HEK293T (cell line): ENCODE measurements at regions not wholly inside any gene's neighbourhood (a gene's known extent, or its start where the extent isn't known, plus 50 kb on each side); places are given as distances from the start of the nearest gene placed in this dataset.

ENCODE experiments used
- CTCF ChIA-PET: fragments of 350-600 bp; formaldehyde crosslinking; extraction: SDS; loops from one replicate; lab custom pipeline; 2021; ENCODE audit warnings: antibody characterized with exemption, inconsistent platforms; lab: Yijun Ruan, JAX
- POLR2A ChIA-PET: fragments of 350-600 bp; formaldehyde crosslinking; extraction: SDS; loops from one replicate; lab custom pipeline; 2020; ENCODE audit warnings: antibody characterized with exemption, inconsistent platforms; lab: Yijun Ruan, JAX
- DNase-seq: peaks from one replicate; pipeline ENCODE4 v3.0.0; 2012; ENCODE audit warnings: mixed read lengths; ENCODE audit errors: extremely low spot score
- ARNT ChIP-seq: fragments of 450-650 bp; IDR thresholded peaks from 2 replicates; pipeline ENCODE4 v1.6.1; 2017; ENCODE audit warnings: mild to moderate bottlenecking
- BHLHE40 ChIP-seq: fragments of 450-650 bp; IDR thresholded peaks from 2 replicates; pipeline ENCODE4 v1.6.1; 2016; ENCODE audit warnings: mild to moderate bottlenecking, moderate library complexity, borderline replicate concordance
- CTBP1 ChIP-seq: fragments of 450-650 bp; IDR thresholded peaks from 2 replicates; pipeline ENCODE4 v1.6.1; 2016; ENCODE audit warnings: borderline replicate concordance
- ELF4 ChIP-seq: fragments of 450-650 bp; IDR thresholded peaks from 2 replicates; pipeline ENCODE4 v1.6.1; 2017; ENCODE audit warnings: antibody characterized with exemption
- FOXA1 ChIP-seq: fragments of 450-650 bp; IDR thresholded peaks from 2 replicates; pipeline ENCODE4 v1.6.1; 2016; ENCODE audit warnings: mild to moderate bottlenecking
- FOXK2 ChIP-seq: fragments of 450-650 bp; IDR thresholded peaks from 2 replicates; pipeline ENCODE4 v1.6.1; 2016; ENCODE audit warnings: mild to moderate bottlenecking
- FOXM1 ChIP-seq: fragments of 450-650 bp; IDR thresholded peaks from 2 replicates; pipeline ENCODE4 v1.6.1; 2017; ENCODE audit warnings: mild to moderate bottlenecking, borderline replicate concordance
- HDGF ChIP-seq: fragments of 450-650 bp; IDR thresholded peaks from 2 replicates; pipeline ENCODE4 v1.6.1; 2017; ENCODE audit warnings: antibody characterized with exemption, borderline replicate concordance
- L3MBTL2 ChIP-seq: fragments of 450-650 bp; conservative IDR thresholded peaks from 2 replicates; pipeline ENCODE4 v1.6.1; 2016; ENCODE audit warnings: mild to moderate bottlenecking
- LEF1 ChIP-seq: fragments of 450-650 bp; IDR thresholded peaks from 2 replicates; pipeline ENCODE4 v1.6.1; 2017; ENCODE audit warnings: mild to moderate bottlenecking, borderline replicate concordance
- NFRKB ChIP-seq: fragments of 450-650 bp; IDR thresholded peaks from 2 replicates; pipeline ENCODE4 v1.6.1; 2016; ENCODE audit warnings: mild to moderate bottlenecking, moderate library complexity
- SP1 ChIP-seq: fragments of 450-650 bp; IDR thresholded peaks from 2 replicates; pipeline ENCODE4 v1.6.1; 2017
- SUZ12 ChIP-seq: fragments of 450-650 bp; IDR thresholded peaks from 2 replicates; pipeline ENCODE4 v1.6.1; 2016; ENCODE audit warnings: mild to moderate bottlenecking
- TARDBP ChIP-seq: fragments of 450-650 bp; IDR thresholded peaks from 2 replicates; pipeline ENCODE4 v1.6.1; 2016
- ZNF384 ChIP-seq: fragments of 450-650 bp; IDR thresholded peaks from 2 replicates; pipeline ENCODE4 v1.6.1; 2016
- TF ChIP-seq, protein P1 (sequence below): fragments of 450-650 bp; IDR thresholded peaks from 2 replicates; pipeline ENCODE4 v1.6.1; 2016

DNA sequence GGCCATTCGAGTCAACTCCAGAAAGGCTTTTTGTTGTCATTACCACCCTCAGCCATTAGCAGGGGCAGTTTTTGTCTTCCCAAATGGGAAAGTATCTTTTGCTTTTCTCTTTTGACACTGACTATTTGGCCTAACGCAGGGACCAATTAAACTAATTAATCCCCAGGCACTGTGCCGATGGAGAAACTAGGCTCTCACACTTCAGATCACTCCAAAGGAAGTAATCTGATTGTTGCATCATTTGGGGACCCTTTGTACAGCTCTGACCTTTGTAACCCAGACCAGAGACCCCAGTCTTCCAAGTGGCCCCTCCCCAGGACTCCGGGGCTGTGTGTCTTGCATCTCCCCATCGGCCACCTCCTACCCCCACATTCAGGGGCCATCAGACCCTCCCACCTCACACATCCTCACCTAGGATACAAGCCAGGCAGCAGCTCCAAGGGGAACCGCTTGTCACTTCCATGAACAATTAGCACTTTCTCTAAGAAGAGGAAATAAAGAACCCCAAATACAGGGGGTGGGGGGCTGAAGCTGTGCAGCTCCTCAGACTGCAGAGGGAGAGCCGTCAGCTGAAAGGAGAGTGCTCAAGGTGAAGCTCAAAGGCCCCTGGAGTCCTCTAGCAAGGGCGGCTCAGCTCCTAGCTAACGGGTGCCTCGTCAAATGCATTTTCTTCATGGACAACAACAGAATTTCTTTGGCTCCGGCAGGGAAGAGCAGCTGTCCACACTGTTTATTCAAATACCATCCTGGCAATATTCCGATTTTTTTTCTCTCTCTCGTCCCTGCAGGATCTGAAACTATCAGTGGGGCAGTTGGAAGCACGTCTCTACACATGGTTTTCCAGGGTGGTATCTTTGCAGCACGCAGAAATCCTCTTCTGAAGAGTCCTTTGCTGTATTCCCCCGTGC is 64.3 kb upstream of the DIO3 start:
- TF ChIP-seq L3MBTL2 = no peak
- TF ChIP-seq HDGF = no peak
- no peak for TF ChIP-seq ELF4
- no peak for TF ChIP-seq BHLHE40
- no peak for TF ChIP-seq ZNF384
- TF ChIP-seq CTBP1 = no peak
- TF ChIP-seq NFRKB = no peak
- TF ChIP-seq FOXK2 = no peak
- TF ChIP-seq SP1 = no peak
- TF ChIP-seq ARNT = no peak
- CTCF ChIA-PET = no interaction called here
- POLR2A ChIA-PET = no interaction called here
- DNase-seq = no peak

GRCh38 chr14:101497684-101498525 is 63.4 kb upstream of the DIO3 start:
- TF ChIP-seq FOXK2 (no peak), ARNT (no peak), L3MBTL2 (no peak), TARDBP (no peak)
- TF ChIP-seq, protein P1, sequence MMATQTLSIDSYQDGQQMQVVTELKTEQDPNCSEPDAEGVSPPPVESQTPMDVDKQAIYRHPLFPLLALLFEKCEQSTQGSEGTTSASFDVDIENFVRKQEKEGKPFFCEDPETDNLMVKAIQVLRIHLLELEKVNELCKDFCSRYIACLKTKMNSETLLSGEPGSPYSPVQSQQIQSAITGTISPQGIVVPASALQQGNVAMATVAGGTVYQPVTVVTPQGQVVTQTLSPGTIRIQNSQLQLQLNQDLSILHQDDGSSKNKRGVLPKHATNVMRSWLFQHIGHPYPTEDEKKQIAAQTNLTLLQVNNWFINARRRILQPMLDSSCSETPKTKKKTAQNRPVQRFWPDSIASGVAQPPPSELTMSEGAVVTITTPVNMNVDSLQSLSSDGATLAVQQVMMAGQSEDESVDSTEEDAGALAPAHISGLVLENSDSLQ = no peak
- ChIA-PET CTCF (no interaction called here), POLR2A (no interaction called here)
- no peak for DNase-seq

GRCh38 chr14:101498526-101498860 is 62.8 kb upstream of the DIO3 start:
- TF ChIP-seq ZNF384 = no peak
- no peak for TF ChIP-seq BHLHE40
- no peak for TF ChIP-seq SP1
- TF ChIP-seq SUZ12 = no peak
- TF ChIP-seq FOXM1 = no peak
- TF ChIP-seq HDGF = no peak
- no peak for TF ChIP-seq LEF1
- TF ChIP-seq L3MBTL2 = no peak
- TF ChIP-seq FOXA1 = no peak
- TF ChIP-seq NFRKB = no peak
- TF ChIP-seq ELF4 = no peak
- TF ChIP-seq ARNT = no peak
- TF ChIP-seq, protein P1 = no peak
- TF ChIP-seq TARDBP = no peak
- TF ChIP-seq FOXK2 = no peak
- TF ChIP-seq CTBP1 = no peak
- no peak for DNase-seq
- POLR2A ChIA-PET = no interaction called here
- CTCF ChIA-PET = no interaction called here

DNA sequence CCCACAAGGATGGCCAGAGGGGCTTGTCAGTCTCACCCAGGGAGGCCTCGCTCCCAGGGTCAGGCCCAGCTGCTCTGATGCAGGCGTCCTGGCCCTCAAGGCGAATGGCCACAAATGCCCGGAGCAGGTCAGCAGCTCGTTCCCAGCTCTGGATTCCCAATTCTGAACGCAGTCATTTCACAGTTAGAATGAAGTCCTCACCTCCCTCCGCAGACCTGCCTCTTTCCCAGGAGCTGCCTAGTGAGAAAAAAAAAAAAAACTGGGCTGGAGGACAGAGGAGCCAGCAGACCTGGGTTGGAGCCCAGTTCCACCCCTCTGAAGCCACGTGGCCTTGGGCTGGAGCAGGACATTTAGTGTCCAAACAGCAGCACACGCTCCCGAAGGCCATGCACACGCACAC is 62.2 kb upstream of the DIO3 start:
- CTCF ChIA-PET = no interaction called here
- POLR2A ChIA-PET = no interaction called here
- no peak for DNase-seq
- no peak for TF ChIP-seq FOXK2
- no peak for TF ChIP-seq FOXM1
- TF ChIP-seq TARDBP = no peak
- no peak for TF ChIP-seq BHLHE40
- no peak for TF ChIP-seq ELF4
- no peak for TF ChIP-seq L3MBTL2
- TF ChIP-seq CTBP1 = no peak
- TF ChIP-seq LEF1 = no peak
- no peak for TF ChIP-seq FOXA1
- TF ChIP-seq NFRKB = no peak
- TF ChIP-seq SP1 = no peak
- TF ChIP-seq ZNF384 = no peak

DNA sequence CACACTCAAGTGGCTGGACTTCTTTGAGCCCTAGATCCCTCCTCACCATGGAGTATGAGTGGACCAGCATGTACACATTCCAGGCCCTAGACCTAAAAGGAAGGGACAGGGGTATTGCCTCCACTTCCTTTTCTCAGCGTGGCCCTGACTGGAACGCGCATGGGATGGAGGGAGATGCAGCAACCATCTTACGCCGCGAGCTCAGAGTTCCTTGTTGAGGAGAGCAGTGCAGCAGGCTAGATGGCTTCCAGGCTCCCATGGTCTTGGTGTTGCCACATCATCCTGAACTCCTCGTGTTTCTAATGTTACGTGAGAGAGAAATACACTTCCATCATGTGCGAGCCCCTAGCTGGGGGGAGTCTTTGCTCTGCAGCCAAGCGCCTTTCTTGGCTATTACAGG is 61.8 kb upstream of the DIO3 start:
- DNase-seq = no peak
- CTCF ChIA-PET = no interaction called here
- TF ChIP-seq L3MBTL2 = no peak
- no peak for TF ChIP-seq NFRKB
- TF ChIP-seq SP1 = no peak
- no peak for TF ChIP-seq ARNT
- TF ChIP-seq LEF1 = no peak
- no peak for TF ChIP-seq SUZ12
- no peak for TF ChIP-seq TARDBP
- POLR2A ChIA-PET = no interaction called here

GRCh38 chr14:101500061-101500460 is 61.2 kb upstream of the DIO3 start:
- POLR2A ChIA-PET = no interaction called here
- DNase-seq = no peak
- CTCF ChIA-PET = no interaction called here
- no peak for TF ChIP-seq TARDBP
- TF ChIP-seq FOXA1 = no peak
- TF ChIP-seq SP1 = no peak
- TF ChIP-seq L3MBTL2 = no peak
- TF ChIP-seq, protein P1 = no peak
- no peak for TF ChIP-seq CTBP1
- no peak for TF ChIP-seq ARNT
- no peak for TF ChIP-seq ELF4
- no peak for TF ChIP-seq SUZ12
